Natural killer cell (primary cell): ENCODE measurements at regions not wholly inside any gene's neighbourhood (a gene's known extent, or its start where the extent isn't known, plus 50 kb on each side); places are given as distances from the start of the nearest gene placed in this dataset.

Experiments
- ATAC-seq, 3 donors: fragments of 150-1000 bp in 2 of 3; fragments of 200-7000 bp in 1 of 3; cut with Tn5 transposase; 1 replicate in 1 of 3; 2 replicates in 2 of 3; pipeline ENCODE4 v1.10.0; 2021; ENCODE audit warnings: mild to moderate bottlenecking in 2 of 3, moderate library complexity in 2 of 3
- DNase-seq, 2 donors: peaks; one replicate each; pipeline versions ENCODE4 v3.0.0 to v3.0.0-alpha.2; 2013 to 2021; ENCODE audit warnings: mixed read lengths in 1 of 2
- H3K27ac ChIP-seq: one replicate; pipeline ENCODE4 v1.5.1; 2013; ENCODE audit warnings: mild to moderate bottlenecking, low read length
- H3K27me3 ChIP-seq: one replicate; pipeline ENCODE4 v1.6.1; 2013; ENCODE audit warnings: low read length; ENCODE audit not compliant: control insufficient read depth, insufficient read depth
- H3K36me3 ChIP-seq: one replicate; pipeline ENCODE4 v1.6.1; 2013; ENCODE audit warnings: low read length; ENCODE audit not compliant: control insufficient read depth, insufficient read depth
- H3K4me1 ChIP-seq: one replicate; pipeline ENCODE4 v1.6.1; 2013; ENCODE audit warnings: low read length; ENCODE audit not compliant: control insufficient read depth, insufficient read depth
- H3K4me3 ChIP-seq: one replicate; pipeline ENCODE4 v1.5.1; 2013; ENCODE audit warnings: low read length
- H3K9me3 ChIP-seq: one replicate; pipeline ENCODE4 v1.6.1; 2013; ENCODE audit warnings: low read length; ENCODE audit not compliant: control insufficient read depth, insufficient read depth
- H3K27ac Mint-ChIP-seq, 2 donors: one replicate each; pipeline ENCODE4 v1.8.0; 2022; ENCODE audit warnings: mild to moderate bottlenecking in 2 of 2, mixed read lengths in 2 of 2, moderate library complexity in 1 of 2
- H3K27me3 Mint-ChIP-seq, 2 donors: one replicate each; pipeline ENCODE4 v1.8.0; 2022; ENCODE audit warnings: low read depth in 2 of 2, mixed read lengths in 2 of 2
- H3K36me3 Mint-ChIP-seq: one replicate; pipeline ENCODE4 v1.8.0; 2022; ENCODE audit warnings: mixed read lengths
- H3K4me1 Mint-ChIP-seq, 2 donors: one replicate each; pipeline ENCODE4 v1.8.0; 2022; ENCODE audit warnings: mixed read lengths in 2 of 2
- H3K4me3 Mint-ChIP-seq: one replicate; pipeline ENCODE4 v1.8.0; 2022; ENCODE audit warnings: mild to moderate bottlenecking, moderate library complexity, mixed read lengths
- H3K9me3 Mint-ChIP-seq, 2 donors: one replicate each; pipeline ENCODE4 v1.8.0; 2022; ENCODE audit warnings: mixed read lengths in 2 of 2
- WGBS: methylation state at CpG from one replicate; pipeline ENCODE4 v1.1.7; 2013; ENCODE audit warnings: missing lambda C conversion rate; ENCODE audit not compliant: insufficient coverage; 5-methylcytosine and 5-hydroxymethylcytosine counted together
- intact Hi-C: fragments of 100-400 bp; cut with micrococcal nuclease; formaldehyde crosslinking; loops from one replicate; pipeline ENCODE4 v1.14.2; 2022
- TF ChIP-seq, protein P1 (sequence below): fragments of 200-600 bp; IDR thresholded peaks from one replicate; pipeline ENCODE4 v1.8.0; 2022; ENCODE audit warnings: antibody characterized with exemption

DNA sequence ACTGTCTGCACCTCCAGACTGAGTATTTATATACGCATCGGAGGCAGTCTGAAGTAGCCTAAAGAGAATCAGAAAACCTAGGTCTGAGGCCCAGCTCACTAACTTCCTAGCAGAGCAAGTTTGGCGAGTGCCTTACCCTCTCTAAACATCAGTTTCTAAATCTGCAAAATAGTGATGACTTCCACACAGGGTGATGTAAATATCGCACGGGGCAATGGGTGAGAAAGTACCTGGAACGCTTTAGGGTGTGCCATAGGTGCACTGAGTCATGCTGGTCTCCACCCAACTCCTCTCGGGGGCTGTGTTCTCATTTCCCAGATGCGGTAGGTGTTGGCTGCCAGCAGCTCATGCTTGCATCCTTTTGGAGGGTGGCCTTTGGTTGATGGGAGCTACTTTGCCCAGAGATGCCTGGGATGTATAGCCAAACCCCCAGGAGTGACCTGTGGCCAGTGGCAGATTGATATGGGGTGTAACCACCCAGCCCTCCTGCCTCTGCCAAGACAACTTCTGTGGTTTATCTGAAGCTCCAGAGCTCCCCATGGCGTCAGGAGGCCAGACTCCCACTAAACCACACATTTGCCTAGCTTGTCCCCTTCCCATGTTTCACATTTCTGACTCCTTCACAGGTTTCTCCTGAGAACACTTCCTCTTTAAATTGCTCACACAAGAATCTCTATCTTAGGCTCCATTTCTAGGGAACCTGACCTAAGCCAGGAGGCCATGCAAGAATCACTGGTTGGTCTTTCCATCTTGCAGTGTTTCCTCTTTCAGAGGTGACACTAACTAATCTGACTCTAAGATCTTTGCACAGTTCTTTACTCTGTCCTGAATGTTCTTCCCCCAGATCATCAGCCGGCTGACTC, 62.0 kb upstream of the TUNAR start:
- 85% methylated on average over 10 of the region's 10 CpGs for WGBS
- Mint-ChIP-seq H3K4me1 (no peaks in the 10 kb centered on the region), H3K27ac (no peak overlapping the region), H3K4me3 (no peak overlapping the region), H3K27me3 (peaks cover 11 to 12% of the 10 kb centered on the region in 2 donors), H3K36me3 (no peaks in the 10 kb centered on the region), H3K9me3 (no peaks in the 10 kb centered on the region)
- no peak for DNase-seq
- Histone ChIP-seq H3K4me1 (no peaks in the 10 kb centered on the region), H3K27me3 (no peaks in the 10 kb centered on the region), H3K9me3 (no peaks in the 10 kb centered on the region), H3K27ac (no peak overlapping the region), H3K4me3 (no peak overlapping the region), H3K36me3 (no peaks in the 10 kb centered on the region)
- intact Hi-C loops: no loop called here
- TF ChIP-seq, protein P1, sequence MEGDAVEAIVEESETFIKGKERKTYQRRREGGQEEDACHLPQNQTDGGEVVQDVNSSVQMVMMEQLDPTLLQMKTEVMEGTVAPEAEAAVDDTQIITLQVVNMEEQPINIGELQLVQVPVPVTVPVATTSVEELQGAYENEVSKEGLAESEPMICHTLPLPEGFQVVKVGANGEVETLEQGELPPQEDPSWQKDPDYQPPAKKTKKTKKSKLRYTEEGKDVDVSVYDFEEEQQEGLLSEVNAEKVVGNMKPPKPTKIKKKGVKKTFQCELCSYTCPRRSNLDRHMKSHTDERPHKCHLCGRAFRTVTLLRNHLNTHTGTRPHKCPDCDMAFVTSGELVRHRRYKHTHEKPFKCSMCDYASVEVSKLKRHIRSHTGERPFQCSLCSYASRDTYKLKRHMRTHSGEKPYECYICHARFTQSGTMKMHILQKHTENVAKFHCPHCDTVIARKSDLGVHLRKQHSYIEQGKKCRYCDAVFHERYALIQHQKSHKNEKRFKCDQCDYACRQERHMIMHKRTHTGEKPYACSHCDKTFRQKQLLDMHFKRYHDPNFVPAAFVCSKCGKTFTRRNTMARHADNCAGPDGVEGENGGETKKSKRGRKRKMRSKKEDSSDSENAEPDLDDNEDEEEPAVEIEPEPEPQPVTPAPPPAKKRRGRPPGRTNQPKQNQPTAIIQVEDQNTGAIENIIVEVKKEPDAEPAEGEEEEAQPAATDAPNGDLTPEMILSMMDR: no peak
- no peak for ATAC-seq

DNA sequence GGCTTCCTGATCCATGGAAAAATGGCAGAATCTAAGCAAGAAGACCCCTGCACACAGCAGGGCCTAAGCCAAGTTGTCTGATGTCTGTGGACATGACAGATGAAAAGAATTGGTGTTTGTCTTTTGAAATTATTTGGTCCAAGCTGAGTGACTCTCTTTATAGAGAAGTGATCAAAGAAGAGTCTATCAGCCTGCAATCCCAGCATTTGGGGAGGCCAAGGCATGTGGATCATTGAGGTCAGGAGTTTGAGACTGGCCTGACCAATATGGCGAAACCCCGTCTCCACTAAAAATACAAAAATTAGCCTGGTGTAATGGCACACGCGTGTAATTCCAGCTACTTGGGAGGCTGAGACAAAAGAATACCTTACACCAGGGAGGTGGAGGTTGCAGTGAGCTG, 64.8 kb upstream of the TUNAR start:
- Histone ChIP-seq H3K9me3 (no peaks in the 10 kb centered on the region), H3K4me1 (no peaks in the 10 kb centered on the region), H3K27me3 (peaks cover 3% of the 10 kb centered on the region), H3K4me3 (no peak overlapping the region), H3K36me3 (no peaks in the 10 kb centered on the region), H3K27ac (no peak overlapping the region)
- Mint-ChIP-seq H3K36me3 (peaks cover 5% of the 10 kb centered on the region), H3K4me3 (no peak overlapping the region), H3K27me3 (peaks cover 11 to 12% of the 10 kb centered on the region in 2 donors), H3K4me1 (no peaks in the 10 kb centered on the region), H3K9me3 (peaks cover 0 to 3% of the 10 kb centered on the region in 2 donors), H3K27ac (no peak overlapping the region)
- DNase-seq (no peak), ATAC-seq (no peak)
- WGBS: 100% methylated on average over 4 of the region's 4 CpGs
- TF ChIP-seq, protein P1: no peak
- intact Hi-C loops: no loop called here

DNA sequence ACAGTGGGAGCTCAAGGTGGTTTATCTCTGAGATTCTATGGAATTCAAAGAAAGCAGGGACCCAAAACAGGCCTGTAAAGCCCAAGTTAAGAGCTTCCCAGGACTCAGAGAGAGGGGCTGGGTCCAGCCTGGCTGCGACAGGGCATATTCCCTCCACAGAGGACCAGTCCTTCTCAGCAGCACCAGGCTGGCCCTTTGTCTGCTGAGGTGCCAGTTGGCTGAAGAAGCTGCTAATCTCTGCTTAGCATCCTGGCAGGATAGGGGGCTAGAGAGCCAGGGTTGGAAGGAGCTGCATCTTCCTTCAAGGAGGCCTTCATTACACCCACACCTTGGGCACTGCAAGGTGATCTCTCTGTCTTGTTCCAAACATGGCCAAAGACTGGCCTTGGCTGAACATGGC, 68.3 kb upstream of the TUNAR start:
- DNase-seq: no peak
- Mint-ChIP-seq H3K27ac (no peak overlapping the region), H3K4me3 (no peak overlapping the region), H3K36me3 (peaks cover 11% of the 10 kb centered on the region), H3K4me1 (no peaks in the 10 kb centered on the region), H3K27me3 (peaks cover 0 to 10% of the 10 kb centered on the region in 2 donors), H3K9me3 (peaks cover 2 to 6% of the 10 kb centered on the region in 2 donors)
- Histone ChIP-seq H3K27me3 (peaks cover 3% of the 10 kb centered on the region), H3K36me3 (no peaks in the 10 kb centered on the region), H3K4me3 (no peak overlapping the region), H3K27ac (no peak overlapping the region), H3K4me1 (no peaks in the 10 kb centered on the region), H3K9me3 (peaks cover 5% of the 10 kb centered on the region)
- TF ChIP-seq, protein P1: no peak
- WGBS: 87% methylated on average over 1 of the region's 1 CpG
- intact Hi-C loops: no loop called here
- ATAC-seq: no peak

DNA sequence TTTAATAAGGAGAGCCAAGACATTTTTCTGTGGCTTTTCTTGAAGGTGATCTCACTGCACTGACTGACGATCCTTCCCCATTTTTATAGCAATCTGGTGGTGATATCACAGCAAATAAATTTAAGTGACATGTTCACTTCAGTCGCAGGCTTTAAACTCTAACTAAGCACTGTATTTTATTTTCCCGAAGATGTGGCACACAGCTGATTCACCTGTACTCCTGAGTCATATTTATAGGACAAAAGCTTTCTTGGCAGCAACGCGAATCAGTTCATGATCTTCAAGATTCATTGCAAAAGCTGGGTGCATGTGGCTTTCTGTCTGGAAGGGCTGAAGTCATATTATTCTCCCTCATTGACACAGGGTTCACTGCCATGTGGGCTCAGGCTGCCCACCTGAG, 79.8 kb upstream of the TUNAR start:
- Mint-ChIP-seq H3K27ac (no peak overlapping the region), H3K4me3 (no peak overlapping the region), H3K36me3 (no peaks in the 10 kb centered on the region), H3K9me3 (peaks cover 0 to 2% of the 10 kb centered on the region in 2 donors), H3K27me3 (peaks cover 0 to 8% of the 10 kb centered on the region in 2 donors), H3K4me1 (no peaks in the 10 kb centered on the region)
- DNase-seq: no peak
- Histone ChIP-seq H3K27me3 (no peaks in the 10 kb centered on the region), H3K4me1 (no peaks in the 10 kb centered on the region), H3K36me3 (no peaks in the 10 kb centered on the region), H3K27ac (no peak overlapping the region), H3K9me3 (no peaks in the 10 kb centered on the region), H3K4me3 (no peak overlapping the region)
- TF ChIP-seq, protein P1: no peak
- 78% methylated on average over 5 of the region's 5 CpGs for WGBS
- intact Hi-C loops: no loop called here
- no peak for ATAC-seq
